Hepatic stellate cell (primary cell): ENCODE measurements at regions not wholly inside any gene's neighbourhood (a gene's known extent, or its start where the extent isn't known, plus 50 kb on each side); places are given as distances from the start of the nearest gene placed in this dataset.
"Not testable (repeated sequence)": the region's sequence is repeated elsewhere in the genome, so short reads cannot be mapped to it uniquely, and the experiment has no call there.

Experiments
- DNase-seq: peaks from one replicate; pipeline ENCODE4 v3.0.0; 2011; ENCODE audit warnings: low spot score

DNA sequence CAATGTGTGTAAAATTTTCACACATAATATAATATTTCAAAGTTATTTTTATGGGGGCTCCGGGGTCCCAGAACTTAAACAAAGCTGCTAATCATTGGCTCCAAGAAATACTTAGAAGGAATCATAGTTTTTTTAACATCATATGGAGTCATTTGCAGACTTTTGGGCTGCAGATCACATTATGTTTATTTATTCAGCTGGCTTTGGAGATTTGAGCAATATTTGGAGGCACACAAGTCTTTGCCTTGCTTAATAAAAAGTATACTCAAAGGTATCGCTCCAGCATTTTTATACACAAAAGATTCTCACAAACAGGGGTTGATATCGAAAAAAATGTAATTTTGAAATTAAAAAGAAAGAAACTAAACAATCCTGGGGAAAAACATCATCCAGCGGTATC lies 382.5 kb upstream of the TENM3 start:
- DNase-seq = no peak

GRCh38 chr4:181863856-181864255 lies 379.3 kb upstream of the TENM3 start:
- DNase-seq = no peak

DNA sequence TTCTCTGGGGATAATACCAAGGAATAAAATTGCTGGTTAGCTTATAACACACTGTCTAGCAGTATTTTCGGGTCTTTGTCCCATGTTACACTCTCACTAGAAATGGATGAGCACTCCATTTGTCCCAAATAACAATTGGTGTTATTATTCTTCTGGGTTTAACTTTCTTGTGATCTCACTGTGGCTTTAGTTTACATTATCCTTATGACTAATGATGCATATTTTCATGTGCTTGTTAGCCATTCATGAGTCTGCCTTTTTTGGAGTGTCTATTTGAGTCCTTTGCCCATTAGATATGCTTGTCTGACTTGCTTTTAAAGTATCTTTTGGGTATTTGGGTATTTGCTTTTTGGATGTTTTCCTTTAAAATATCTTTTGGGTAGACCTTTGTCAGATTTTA lies 372.9 kb upstream of the TENM3 start:
- DNase-seq = no peak

DNA sequence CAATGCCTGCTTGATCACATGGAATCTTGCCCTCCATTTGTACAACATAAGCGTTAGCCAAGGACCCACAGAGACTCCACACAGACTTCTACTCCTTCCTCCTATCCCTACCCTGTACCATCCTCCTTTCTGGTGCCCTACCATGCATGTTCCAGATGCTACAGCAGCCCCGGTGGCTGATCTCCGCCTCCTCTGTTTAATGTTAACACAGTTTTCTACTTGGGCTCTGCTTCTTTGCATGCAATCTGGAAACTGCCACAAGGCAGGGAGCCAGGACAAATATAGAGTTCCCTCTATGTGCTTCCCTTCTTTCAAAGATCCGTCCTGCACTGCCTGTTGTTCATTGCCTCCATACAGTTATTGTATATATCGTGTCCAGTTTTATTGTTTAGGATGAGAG lies 368.6 kb upstream of the TENM3 start:
- no peak for DNase-seq

- no peak for DNase-seq
These were observed 365.8 kb upstream of the TENM3 start for GRCh38 chr4:181877329-181877848.

DNA sequence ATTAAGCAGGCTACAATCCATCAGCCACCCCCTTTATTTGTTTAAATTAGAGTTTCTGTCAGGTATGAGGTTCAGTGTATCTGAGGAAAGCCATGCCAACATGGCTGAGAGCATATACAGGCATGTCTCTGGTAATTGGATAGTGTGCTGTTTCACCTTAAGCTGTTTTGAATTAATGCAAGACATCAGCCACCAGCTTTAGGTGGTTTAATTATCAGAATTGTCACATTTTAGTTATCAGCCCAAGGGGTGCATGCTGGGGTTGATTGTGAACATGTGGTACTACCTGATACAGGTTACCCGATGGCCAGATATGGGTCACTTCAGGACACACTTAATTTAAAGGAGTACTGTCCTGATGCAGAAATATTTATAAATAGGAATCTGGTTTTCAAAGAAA lies 353.2 kb upstream of the TENM3 start:
- no peak for DNase-seq

- DNase-seq = no peak
These were observed 352.3 kb upstream of the TENM3 start for GRCh38 chr4:181890911-181891310.

- no peak for DNase-seq
These were observed 346.6 kb upstream of the TENM3 start for GRCh38 chr4:181896614-181897013.

- no peak for DNase-seq
These were observed 345.3 kb upstream of the TENM3 start for GRCh38 chr4:181897935-181898334.

DNA sequence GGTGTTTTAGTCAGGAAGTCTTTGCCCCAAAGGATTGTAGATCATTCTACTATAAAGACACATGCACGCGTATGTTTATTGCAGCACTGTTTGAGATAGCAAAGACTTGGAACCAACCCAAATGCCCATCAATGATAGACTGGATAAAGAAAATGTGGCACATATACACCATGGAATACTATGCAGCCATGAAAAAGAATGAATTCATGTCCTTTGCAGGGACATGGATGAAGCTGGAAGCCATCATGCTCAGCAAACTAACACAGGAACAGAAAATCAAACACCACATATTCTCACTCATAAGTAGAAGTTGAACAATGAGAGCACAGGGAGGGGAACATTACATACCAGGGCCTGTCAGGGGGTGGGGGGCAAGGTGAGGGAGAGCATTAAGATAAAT lies 340.8 kb upstream of the TENM3 start:
- DNase-seq = not testable (repeated sequence)

- DNase-seq = no peak
These were observed 337.5 kb upstream of the TENM3 start for GRCh38 chr4:181905708-181906107.

DNA sequence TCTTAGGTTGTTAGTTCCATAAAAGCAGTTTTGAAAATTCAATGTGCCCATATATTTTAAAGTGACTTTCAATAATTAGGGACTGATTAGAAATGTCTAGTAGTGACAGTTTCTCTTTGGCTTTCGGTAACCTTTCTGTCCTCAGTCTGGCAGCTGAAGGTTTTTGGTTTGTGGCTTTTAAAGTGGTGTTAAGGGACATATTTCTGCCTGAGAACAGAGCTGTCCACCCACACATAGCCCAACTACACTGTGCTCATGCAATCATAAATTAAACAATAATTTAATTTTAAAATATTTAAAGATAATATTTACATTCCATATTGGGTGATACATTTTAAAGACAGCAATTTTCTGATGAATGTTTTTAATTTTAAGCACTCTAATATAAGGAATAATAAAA lies 335.0 kb upstream of the TENM3 start:
- DNase-seq = no peak

DNA sequence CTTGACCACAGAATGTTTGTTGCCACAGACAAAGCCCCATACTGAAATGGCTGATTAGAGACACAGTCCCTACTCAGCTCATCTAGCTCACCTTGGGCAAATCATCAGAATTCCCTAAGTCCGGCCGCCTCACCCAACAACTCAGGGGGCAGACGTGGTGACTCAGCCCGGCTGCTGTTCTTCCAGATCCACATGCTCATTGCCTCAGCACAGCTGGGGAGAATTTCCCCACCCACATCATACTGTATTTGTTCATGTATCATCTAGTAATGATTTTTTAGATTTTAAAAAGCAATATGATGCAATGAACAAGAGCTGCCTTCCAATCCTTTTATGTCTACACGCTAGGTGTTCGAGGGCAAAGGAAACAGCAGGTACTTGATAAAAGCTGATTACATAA lies 333.8 kb upstream of the TENM3 start:
- DNase-seq = no peak

GRCh38 chr4:181911420-181911819 lies 331.8 kb upstream of the TENM3 start:
- DNase-seq = no peak

GRCh38 chr4:181933471-181933870 lies 309.7 kb upstream of the TENM3 start:
- DNase-seq = no peak

GRCh38 chr4:181938631-181939030 lies 304.6 kb upstream of the TENM3 start:
- no peak for DNase-seq

DNA sequence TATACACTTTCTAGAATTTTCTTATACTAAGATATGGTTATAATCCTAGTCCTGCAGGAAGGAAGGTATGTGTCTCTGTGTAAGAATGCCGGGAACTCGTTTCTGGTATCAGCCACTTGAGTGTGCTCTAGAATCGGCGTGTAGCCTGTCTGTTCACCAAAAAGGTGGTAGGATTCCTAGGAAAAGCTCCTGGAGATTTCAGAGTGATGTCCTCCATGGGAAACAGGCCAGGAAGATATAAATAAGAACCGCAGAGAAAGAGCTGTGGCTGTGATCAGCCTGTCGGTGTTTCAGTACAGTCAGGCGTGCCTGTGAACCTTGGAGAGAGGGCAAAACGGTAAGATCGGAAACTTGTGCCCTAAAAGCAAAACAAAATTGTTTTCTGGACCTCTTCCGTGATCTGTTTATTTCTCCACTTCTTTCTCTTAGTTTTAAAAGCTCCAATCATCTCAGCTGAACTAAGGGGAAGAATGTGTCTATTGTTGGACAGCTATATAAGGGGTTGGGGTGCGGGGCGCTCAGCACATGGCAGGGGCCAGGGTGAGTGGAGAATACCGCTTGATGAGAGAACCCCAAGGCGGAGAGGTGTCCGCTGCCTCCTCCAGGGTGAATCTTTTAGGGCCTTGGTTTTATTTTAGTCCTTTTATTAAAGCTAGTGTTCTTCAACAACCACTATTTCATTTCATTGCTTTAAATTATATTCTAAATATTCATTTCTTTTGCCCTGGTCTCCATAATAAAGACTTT lies 303.8 kb upstream of the TENM3 start:
- peak; percentile 3 for DNase-seq

DNA sequence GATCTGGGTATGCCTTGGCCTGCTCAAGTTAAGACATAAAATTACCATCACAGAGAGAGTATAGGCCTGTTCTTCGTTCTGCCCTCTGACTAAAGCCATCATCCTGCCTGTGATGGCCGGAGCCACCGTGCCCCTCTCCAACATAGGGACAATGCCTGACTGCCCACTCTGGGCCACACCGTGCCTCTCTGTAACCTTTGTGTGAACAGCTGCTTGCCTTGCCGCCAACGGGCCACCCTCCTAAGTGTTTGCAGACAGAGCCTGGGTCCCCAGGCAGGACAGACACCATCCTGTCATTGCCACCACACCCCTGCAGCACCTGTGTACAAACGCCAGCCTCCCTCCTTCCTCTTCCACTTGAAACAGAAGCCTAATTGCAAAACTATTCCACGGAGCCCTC lies 298.7 kb upstream of the TENM3 start:
- DNase-seq = no peak

- DNase-seq = no peak
These were observed 296.3 kb upstream of the TENM3 start for GRCh38 chr4:181946902-181947301.

GRCh38 chr4:181948839-181949382 lies 294.3 kb upstream of the TENM3 start:
- no peak for DNase-seq

DNA sequence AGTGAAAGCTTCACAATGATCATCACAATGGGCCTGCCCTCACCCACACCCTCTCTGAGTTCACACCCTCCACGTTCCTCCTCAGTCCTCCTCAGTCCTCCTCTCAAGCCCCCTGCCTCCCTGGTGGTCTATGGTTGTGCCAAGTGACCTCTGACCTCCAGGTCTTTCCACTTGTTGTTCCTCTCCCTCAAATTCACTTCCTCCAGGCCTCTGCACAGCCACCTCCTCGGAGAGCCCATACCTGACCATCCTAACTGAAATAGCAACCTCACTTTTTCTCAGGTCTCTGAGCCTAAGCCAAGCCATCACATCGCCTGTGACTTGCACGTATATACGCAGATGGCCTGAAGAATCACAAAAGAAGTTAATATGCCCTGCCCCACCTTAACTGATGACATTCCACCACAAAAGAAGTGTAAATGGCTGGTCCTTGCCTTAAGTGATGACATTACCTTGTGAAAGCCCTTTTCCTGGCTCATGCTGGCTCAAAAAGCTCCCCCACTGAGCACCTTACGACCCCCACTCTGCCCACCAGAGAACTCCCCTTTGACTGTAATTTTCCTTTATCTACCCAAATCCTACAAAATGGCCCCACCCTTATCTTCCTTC lies 293.4 kb upstream of the TENM3 start:
- DNase-seq = no peak

GRCh38 chr4:181950372-181951127 lies 292.7 kb upstream of the TENM3 start:
- DNase-seq = no peak

- no peak for DNase-seq
These were observed 291.9 kb upstream of the TENM3 start for GRCh38 chr4:181951265-181951664.
